Stimulated activated CD4-positive, alpha-beta T cell treated with anti-CD3 and anti-CD28 coated beads, Interleukin-12 subunit alpha, Interleukin-12 subunit beta, amount 100 ng/mL, for 4 hours (primary cell): ENCODE measurements at regions not wholly inside any gene's neighbourhood (a gene's known extent, or its start where the extent isn't known, plus 50 kb on each side); places are given as distances from the start of the nearest gene placed in this dataset.

Experiments
- DNase-seq: peaks from one replicate; pipeline ENCODE4 v3.0.0-alpha.2; 2020

DNA sequence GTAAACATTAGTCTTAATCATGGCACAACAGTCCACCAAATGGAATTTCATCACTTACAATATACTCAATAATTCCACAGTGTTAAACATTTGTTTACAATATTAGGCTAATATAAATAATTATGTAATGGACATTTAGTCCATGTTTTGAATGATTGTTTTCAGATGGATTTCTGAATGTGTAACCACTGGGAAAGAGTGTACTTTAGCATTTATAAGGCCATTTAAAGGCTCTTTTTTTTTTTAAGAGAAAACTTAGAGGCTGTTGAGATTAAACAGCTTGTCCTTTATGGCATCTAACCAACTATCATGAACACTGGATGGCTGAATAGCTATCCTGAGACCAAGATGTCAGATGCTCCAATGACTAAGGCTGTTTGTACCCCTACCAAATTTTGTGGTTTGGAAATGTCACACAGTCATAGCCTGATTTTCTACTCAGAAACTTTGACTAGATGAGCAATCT, 248.3 kb upstream of the GLI3 start:
- no peak for DNase-seq

DNA sequence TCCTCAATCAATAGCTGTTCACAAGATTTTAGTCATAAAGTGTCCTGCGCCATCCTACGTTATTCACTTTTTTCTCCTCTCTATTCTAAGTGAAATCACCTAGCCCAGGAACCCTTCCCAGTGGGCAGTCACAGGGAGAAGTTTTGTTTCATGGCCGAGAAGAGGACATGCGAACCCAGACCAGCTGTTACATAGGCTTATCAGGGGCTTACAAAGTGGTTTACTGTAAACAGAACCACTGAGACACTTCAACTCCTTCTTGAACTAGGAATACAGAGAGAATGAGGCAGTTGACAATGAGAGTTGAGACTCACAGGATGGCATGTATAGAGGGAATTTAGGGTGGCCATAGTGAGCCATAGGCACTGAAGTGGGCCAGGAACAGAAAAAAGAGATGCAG, 246.9 kb upstream of the GLI3 start:
- no peak for DNase-seq

DNA sequence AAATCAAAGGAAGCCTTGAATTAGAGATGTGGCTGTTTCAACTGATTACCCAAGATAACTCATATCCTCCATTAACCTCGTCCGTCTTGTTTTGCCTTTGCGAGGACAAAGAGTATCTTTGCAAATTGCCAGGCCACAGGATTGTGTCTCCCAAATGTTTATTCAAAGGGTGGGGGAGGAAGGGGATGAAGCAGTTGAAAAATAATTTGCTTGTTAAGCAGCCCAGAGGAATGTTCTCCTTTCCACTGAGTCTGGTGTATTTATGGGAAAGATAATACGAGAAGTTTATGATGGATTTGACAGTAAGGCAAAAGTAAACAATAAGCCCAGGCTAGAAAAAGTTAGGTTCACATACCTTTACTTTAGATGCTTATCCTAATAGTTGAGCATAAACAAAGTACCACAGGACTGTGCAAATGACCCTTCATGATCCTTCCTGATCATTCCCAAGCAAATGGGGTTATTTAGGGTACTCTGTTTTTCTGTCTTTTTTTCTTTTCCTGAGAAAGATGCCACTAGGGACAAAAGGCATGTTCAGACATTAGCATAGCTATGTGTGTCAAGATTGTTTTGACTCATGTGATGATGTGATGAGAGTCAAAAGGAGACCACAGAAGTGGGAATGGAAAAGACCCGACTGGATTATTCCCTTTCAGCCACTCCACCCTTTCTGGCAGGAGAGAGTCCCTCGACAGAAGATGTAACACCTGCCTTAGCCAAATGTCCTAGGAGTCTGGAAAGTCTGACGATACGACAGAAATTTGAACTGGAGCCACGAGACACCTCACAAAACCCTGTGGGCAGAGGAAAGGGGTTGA, 243.0 kb upstream of the GLI3 start:
- DNase-seq = no peak

DNA sequence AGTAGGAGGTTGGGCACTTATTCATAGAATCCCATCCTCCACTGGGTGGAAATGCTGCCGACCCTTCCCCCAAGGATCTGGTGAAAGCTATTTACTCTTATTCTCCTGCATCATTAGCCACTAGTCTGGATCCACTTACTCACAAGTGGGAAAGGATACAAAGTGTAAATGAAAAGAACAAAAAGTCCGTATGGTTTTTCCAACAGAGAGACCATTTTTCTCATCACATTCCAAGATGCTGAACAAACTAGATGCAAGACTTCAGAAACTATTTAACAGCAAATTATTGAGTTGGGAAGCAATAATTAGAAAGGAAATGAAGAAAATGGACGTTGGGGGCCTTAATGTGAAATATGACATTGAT, 242.4 kb upstream of the GLI3 start:
- DNase-seq = no peak

DNA sequence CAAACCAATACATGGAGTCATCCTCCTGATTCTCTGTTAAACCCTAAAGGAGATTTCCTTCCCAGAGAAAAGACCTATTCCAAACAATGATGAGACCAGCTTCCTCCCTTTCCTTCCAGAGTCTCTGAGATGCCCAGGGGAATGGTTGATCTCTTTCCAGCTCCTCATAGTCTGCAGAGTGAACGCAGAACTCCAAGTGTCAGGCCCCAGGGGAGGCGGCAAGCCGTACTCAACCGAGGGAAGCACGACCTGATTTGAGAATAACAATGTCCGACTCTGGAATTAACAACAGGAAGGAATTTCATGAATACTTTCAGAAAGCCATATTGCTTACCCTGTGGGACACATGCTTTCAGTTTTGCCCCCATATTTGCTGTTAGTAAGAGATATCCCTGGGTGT, 241.7 kb upstream of the GLI3 start:
- DNase-seq = no peak

DNA sequence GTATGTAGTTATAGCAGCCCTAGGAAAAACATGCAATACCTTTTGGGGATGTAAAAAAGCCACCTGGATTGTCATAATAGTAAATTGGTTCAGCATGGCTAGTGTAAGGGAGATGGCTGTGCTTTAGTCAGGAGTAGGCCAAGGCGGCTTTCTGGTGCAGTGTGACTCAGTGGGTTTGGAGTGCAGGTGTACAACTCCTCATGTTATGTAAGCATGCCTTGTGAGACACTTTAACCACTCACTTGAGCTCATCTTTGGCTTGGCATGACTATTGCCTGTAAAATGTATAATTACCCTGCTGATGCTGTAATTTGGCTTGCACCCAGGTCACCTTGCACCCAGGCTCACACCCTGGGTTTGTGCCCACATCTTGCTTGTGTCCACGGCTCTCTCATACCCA, 239.2 kb upstream of the GLI3 start:
- no peak for DNase-seq

DNA sequence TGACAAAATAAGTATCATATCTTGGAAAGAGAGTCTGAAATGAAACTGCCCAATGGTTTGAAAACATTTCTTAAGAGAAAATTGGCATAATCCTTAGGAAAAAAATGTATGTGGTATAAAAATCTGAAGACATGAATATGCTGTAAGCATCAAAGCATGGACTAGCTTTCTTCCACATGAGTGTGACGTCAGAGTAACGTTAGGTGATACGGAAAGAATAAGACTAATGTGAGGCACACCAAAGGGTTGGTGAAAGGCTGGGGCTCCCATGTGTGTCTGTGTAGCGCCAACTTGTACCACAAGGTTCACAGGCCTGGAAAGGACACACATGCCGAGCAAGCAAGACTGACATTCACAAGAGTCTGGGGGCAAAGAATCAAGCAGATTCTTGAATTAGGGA, 238.1 kb upstream of the GLI3 start:
- DNase-seq = no peak

DNA sequence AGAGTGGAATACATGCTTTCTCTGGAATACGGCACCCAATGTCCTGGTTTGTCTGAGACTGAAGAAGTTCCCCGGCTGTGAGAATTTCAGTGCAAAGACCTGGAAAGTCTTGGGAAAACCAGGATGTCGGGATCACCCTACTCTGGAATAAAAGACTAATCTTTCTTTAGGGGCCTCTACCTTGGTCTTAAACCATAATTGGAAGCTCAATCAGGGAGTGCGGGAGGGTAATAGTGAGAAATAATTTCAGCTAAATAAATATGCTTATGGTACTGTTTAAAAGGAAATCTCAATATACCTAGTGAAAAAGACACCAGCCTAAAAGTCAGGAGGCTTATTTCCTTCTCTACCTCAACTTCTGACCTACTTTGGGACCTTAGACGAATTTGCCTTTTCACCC, 236.1 kb upstream of the GLI3 start:
- no peak for DNase-seq

DNA sequence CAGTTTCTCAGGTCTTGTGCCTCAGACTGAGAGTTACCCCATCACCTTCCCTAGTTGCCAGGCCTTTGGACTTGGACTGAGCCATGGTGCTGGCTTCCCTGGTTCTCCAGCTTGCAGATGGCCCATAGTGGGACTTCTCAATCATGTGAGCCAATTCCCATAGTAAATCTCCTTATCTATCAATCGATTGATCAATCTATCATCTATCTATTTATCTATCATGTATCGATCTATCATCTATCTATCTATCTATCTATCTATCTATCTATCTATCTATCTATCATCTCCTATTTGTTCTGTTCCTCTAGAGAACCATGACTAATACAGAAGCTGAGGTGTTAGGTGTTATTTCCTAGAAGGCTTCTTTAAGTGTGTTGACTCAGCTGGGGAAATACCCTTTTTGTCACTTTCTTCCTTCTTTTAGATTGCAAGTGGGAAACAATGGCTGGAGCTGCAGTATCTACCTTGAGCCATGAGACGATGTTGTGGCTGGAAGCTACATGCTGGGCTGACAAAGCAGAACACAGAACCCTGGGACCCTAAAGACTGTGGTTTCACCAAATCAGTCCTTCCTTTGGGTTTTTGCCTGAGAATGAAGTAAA, 234.7 kb upstream of the GLI3 start:
- DNase-seq = no peak

DNA sequence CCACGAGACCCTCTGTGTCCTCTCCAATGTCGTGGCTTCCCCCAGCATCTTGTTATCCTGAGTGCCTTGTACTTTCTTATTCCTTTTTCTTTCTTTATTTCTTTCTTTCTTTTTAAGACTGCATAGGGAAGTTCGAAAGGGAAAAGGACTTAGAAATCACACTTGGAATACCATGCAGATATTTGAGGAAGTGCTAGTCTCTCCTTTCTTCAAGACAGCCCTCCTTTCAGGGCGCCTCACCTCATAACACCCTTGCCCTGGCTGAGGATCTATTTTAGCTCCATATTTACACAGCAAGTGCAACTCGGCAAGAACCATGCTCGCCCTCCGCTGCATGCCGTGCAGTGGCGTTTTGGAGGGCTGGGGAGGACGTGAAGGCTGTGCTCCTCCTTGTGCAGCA, 232.3 kb upstream of the GLI3 start:
- DNase-seq = no peak

DNA sequence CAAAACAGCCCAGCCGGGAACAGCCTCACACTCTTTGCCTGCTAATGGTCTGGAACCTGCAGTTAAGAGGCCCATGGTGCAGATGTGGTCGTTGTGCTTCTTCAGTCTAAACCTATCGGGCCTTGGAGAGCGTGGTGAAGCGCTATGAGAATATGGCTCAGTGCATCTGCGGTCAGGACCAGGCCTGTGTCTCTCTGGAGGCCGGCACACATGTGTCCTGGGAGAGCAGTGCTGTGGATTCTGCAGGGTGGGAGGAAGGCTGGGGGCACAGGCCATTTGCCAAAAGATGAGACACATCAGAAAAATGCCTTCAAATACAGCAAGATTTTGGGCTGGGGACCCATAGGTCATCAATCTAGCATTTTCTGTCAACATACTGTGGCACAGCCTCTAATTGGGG, 231.5 kb upstream of the GLI3 start:
- DNase-seq = no peak

DNA sequence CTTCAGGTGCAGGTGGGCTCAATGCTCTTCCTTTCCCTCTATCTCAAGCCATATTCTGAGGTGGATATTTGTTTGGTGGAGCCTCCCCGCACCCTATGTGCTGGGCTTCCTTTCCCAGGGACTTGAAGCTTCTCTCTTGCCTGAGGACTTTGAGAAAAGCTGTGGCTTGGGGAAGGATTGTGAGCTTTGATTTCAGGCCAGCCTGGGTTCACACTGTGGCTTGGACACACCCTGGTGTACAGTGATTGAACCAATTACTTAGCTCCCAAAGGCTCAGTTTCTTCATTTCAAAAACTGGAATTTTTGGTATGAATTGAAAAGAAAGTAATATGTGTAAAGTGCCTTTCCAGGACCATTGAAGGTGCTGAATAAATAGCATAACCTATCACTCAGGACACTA, 224.5 kb upstream of the GLI3 start:
- no peak for DNase-seq

DNA sequence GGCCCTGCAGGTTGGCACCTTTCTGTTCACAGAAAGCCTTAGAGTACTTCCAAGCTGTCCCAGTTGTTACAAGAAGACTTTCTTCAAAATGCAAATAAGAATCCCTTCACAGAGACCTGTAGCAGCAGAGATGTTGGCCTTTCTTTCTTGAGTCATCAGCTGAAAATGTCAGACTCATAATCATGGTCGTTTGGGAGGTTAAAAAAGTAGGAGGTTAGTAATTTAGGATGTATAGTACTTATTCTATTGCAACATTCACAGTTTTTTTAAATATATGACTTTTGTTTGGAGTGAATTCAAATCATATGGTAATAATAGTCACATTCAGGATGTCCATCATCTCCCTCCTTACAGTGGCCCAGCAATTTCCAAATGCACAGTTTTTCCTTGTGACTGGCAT, 223.9 kb upstream of the GLI3 start:
- DNase-seq = no peak

DNA sequence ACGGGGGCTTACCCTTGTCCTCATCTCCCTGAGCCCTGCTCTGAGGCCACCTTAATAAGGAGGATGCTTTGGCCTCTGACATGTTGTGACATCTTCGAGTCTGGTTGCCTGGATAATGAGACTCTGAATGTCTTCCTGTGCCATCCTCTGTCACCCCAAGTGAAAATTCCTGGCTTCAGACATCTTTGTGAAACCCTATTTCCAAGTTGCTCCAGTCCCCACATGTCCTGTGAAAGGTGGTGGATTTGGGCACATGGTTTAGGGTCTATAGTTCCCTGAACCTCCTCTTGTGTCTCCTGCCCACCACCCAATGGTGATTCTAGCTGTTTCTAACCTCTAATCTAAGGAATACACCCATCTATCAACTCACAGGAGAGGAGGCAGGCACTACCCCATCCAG, 223.1 kb upstream of the GLI3 start:
- no peak for DNase-seq

DNA sequence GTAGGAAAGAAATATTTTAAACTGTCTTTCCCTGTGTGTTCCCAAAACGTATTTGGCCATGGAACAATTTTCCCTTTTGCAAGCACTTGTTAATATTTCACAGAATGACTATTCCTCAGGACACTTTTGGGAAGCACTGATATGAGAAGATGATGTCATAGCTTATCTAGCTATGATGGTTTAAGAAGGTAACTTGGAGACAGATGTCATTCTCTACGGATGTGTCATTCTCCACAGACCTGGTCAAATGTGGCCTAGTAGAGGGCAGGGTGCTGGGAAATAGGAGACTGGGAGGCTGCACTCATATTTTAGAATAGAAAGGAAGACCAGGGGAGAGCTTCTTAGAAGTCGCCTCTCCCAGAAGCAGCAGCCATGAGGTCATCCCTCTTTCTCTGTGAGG, 220.7 kb upstream of the GLI3 start:
- no peak for DNase-seq

DNA sequence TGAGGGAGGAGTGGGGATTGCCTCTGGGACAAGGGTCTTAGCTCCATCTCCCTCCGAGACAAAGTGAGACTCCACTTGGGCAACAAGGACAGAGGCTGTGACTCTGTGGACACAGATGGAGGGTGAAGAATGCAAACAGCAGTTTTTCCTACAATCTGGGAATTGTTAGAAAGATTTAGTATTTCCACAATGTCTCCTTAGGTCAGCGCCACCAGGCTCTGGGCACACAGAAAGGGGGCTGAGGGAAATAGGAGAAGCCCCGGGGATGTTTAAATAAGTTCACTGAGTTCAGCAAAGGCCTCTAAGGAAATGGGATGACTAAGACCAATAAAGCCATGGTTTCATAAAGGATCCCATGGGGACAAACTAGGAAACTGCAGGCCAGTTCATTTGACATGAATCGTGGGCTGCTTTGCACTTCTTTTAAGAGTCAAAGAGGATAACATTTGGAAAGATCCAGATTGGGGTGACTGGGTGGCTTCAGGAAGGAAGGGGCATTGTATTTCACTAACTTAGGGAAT, 219.8 kb upstream of the GLI3 start:
- DNase-seq = no peak

DNA sequence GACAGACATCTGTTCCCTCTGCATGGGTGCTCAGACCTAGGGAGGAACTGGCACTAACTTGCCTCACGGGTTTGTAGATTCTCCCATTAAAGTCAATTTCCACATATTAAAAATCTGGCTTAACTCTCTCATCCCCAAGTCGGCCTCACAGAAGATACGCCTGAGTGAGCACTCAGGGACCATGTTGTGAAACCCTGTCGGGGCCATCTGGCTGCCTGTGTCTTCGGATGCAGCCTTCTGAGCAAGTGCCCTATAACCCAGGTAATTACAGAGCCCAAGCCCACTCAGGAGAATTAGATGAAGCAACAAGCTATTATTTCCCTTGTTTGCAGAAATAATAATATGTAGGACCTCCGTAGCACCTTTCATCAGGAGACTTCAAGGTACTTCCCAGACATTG, 219.3 kb upstream of the GLI3 start:
- no peak for DNase-seq

DNA sequence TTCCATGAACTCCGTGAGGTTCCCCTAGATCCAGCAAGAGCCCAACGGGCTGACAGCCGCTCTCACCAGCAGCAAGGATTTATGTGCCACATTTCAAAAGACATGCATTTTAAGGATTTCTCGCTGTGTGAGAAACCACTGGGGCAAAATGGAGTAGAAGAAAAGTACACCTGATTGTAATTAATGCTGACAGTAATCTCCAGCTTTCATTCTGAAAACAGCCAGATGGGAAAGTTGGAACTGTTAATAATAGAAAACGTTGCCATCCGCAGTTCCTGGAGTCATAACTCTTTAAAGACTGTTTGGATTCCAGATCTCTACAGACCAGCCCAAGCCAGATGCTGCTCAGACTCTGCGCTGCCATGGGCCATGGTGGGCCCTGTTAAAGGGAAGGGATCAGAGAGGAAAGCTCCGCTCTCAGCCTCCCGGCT, 216.9 kb upstream of the GLI3 start:
- no peak for DNase-seq

DNA sequence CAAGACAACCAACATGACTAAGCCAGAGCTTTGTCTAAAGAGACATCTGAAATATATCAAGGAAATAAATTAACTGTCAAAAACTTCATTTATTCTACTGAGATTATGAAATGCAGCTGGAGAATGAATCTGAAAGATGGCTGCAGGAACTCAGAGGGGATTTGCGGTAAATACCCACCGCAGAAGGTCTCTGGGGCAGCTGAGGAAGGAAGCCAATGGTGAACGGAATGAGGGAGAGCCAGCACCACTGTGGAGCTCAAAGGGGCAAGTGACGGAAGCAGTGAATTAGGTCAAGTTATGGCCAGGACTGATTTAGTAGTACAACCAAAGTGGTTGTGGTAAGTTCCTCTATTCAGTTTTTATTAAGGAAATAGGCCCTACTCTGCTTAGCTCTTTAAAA, 215.3 kb upstream of the GLI3 start:
- DNase-seq = no peak

DNA sequence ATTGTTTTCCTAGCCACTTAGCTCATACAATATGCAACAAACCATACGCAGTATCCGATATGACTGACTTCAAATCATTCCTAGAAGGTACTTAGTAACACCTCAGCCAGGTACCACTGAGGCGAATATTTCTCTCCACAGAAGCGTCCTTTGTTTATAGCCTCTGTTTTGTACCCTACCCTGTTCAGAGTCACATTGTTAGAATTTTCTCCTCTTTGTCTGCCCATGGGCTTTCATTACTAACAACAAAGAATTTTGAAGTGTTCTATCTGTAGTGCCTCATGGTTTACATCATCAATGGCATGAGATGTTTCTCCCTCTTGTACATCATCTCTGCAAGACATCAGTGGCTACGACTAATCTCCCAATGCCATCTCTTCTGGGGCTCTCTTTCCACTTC, 212.4 kb upstream of the GLI3 start:
- no peak for DNase-seq

DNA sequence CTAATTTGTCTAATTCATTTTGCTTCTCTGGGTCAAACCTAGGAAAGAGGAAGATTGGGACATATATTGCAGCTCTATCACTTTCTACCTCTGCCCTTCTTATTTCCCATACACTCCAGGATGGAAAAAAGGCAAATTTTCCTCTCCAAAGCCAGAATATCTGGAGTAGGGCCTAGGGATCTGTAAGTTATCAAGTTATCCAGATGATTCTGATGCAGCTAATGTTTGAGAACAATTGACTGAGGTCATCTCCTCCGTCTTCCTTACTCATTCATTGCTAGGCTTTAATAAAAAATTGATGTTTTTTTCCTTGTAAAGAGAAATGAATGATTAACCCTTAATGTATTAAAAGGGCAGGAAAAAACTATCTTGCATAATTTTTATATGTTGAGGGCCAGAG, 211.9 kb upstream of the GLI3 start:
- DNase-seq = no peak

DNA sequence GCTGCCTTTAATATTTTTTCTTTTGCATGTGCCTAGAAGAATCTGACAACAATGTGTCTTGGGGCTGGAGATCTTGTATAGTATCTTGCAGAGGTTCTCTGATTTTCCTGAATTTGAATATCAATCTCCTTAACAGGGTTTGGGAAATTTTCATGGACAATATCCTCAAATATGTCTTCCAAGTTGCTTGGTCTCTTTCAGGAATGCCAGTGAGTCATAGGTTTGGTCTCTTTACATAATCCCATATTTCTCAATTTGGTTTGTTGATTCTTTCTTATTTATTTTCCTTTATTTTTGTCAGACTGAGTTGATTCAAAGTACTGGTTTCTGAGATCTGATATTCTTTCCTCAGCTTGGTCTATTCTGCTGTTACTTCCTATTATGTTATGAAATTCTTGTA, 208.7 kb upstream of the GLI3 start:
- DNase-seq = no peak

DNA sequence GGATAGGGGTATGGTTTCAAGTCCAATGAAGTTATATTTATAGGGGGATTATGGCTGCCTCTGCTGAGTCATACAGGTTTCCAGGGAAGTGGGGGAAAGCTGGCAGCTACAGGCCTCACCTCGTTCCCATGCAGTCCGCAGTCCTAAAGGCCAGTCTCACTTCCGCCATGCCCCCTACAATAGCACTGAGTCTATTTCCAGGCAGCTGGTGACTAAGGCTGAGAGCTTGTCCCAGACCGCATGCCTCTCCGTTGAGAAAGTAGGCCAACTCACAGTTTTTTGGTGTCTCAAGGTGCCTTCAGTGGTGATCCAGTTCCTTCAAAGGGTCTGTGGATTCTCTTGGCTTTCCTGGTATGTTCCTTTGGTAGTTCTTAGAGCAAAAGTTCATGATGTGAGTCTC, 203.9 kb upstream of the GLI3 start:
- no peak for DNase-seq

DNA sequence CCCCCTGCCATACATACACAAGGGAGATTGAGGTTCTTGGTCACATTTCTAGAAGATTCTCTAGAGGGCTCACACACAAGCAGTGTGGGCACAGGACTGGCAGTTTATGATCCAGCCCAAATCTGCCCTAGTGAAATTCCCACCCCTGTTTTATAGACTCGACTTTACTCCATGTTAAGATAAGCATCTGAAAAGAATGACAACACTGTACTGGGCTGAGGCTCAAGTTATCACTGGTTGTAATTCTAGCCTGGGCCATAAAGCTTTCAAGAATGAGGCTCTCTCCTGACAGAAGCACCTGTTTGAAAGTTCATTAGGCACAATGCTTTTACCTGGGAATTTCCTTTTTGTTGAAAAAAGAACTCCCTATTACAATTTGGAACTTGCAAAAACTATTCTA, 195.6 kb upstream of the GLI3 start:
- DNase-seq = no peak

DNA sequence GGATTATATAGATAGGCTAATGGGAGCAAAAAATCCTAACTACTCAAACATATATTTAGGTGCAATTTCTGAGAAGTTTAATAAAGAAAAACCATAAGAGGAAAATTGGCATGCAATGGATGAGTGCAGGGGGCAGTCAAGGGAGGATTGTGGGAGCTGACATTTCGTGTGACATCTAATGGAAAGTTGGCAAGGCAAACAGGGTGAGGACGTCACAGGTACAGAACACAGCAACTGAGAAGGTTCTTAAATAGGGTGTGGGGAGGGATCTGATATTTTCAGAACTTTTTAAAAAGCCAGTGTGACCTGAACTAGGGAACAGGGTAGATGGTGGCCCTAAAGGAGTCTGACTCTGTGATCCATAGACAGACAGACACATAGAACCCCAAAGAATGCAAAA, 194.9 kb upstream of the GLI3 start:
- no peak for DNase-seq
